SK-N-SH (cell line): ENCODE measurements at regions not wholly inside any gene's neighbourhood (a gene's known extent, or its start where the extent isn't known, plus 50 kb on each side); places are given as distances from the start of the nearest gene placed in this dataset.

Source experiments
- CTCF ChIA-PET: fragments of 300-600, 350-600 bp; formaldehyde crosslinking; extraction: SDS; loops from one replicate; lab custom pipeline; 2021; lab: Yijun Ruan, JAX
- POLR2A ChIA-PET: fragments of 350-600 bp; sonication (Branson Sonifier 250); formaldehyde crosslinking; extraction: SDS; loops from one replicate; lab custom pipeline; 2020; ENCODE audit warnings: antibody characterized with exemption, inconsistent platforms; lab: Yijun Ruan, JAX
- DNase-seq: peaks from one replicate; pipeline ENCODE4 v3.0.0; 2012
- H2AFZ ChIP-seq: fragments of 200-600 bp; sonication (generic); 2 replicates; pipeline ENCODE4 v1.8.1; 2016; ENCODE audit warnings: antibody characterized with exemption, mild to moderate bottlenecking, low read depth
- H3F3A ChIP-seq: fragments of 200-600 bp; sonication (generic); replicated peaks from 2 replicates; pipeline ENCODE3; 2016; ENCODE audit warnings: antibody characterized with exemption, mild to moderate bottlenecking; ENCODE audit not compliant: insufficient read depth
- H3K27ac ChIP-seq, 2 experiments: fragments of 200-500 bp in 1 of 2; fragments of 200-600 bp in 1 of 2; sonication (Bioruptor generic) in 1 of 2; sonication (generic), shearing (Covaris generic) in 1 of 2; 2 replicates each; pipeline versions ENCODE4 v1.5.1 to v1.6.1; 2014 to 2016; ENCODE audit warnings: low read depth in 2 of 2, inconsistent platforms in 1 of 2, low read length in 1 of 2, mild to moderate bottlenecking in 1 of 2, mixed read lengths in 1 of 2
- H3K27me3 ChIP-seq: fragments of 200-600 bp; sonication (generic), shearing (Covaris generic); 2 replicates; pipeline ENCODE4 v1.6.1; 2016; ENCODE audit warnings: mixed run types; ENCODE audit not compliant: insufficient read depth
- H3K36me3 ChIP-seq, 2 experiments: fragments of 200-500 bp in 1 of 2; fragments of 200-600 bp in 1 of 2; sonication (Bioruptor generic) in 1 of 2; sonication (generic) in 1 of 2; replicated peaks in 1 of 2; 2 replicates each; pipeline versions ENCODE3 to v1.5.1; 2014 to 2016; ENCODE audit warnings: low read length in 1 of 2, mild to moderate bottlenecking in 1 of 2; ENCODE audit not compliant: insufficient read depth in 2 of 2, control insufficient read depth in 1 of 2
- H3K4me1 ChIP-seq, 2 experiments: fragments of 200-500 bp in 1 of 2; fragments of 200-600 bp in 1 of 2; sonication (Bioruptor generic) in 1 of 2; sonication (generic), shearing (Covaris generic) in 1 of 2; 2 replicates each; pipeline versions ENCODE4 v1.5.1 to v1.6.1; 2014 to 2016; ENCODE audit warnings: low read depth in 1 of 2, low read length in 1 of 2, mixed run types in 1 of 2; ENCODE audit not compliant: insufficient read depth in 2 of 2, control insufficient read depth in 1 of 2
- H3K4me2 ChIP-seq: fragments of 200-600 bp; sonication (generic), shearing (Covaris generic); 2 replicates; pipeline ENCODE4 v1.6.1; 2017; ENCODE audit warnings: mixed run types
- H3K4me3 ChIP-seq, 2 experiments: fragments of 200-500 bp in 1 of 2; fragments of 200-600 bp in 1 of 2; sonication (Bioruptor generic) in 1 of 2; sonication (generic), shearing (Covaris generic) in 1 of 2; 2 replicates each; pipeline versions ENCODE4 v1.5.1 to v1.8.1; 2014 to 2016; ENCODE audit warnings: low read depth in 2 of 2, inconsistent platforms in 1 of 2, low read length in 1 of 2, mild to moderate bottlenecking in 1 of 2, mixed read lengths in 1 of 2, moderate library complexity in 1 of 2
- H3K79me2 ChIP-seq: fragments of 200-600 bp; sonication (generic); 2 replicates; pipeline ENCODE4 v1.8.1; 2017; ENCODE audit warnings: mild to moderate bottlenecking; ENCODE audit not compliant: insufficient read depth
- H3K9ac ChIP-seq: fragments of 200-600 bp; sonication (generic); 2 replicates; pipeline ENCODE4 v1.6.1; 2017; ENCODE audit warnings: mixed run types
- H3K9me2 ChIP-seq: fragments of 200-600 bp; sonication (generic); 2 replicates; pipeline ENCODE4 v1.6.1; 2017; ENCODE audit warnings: mixed run types
- H3K9me3 ChIP-seq: fragments of 200-600 bp; sonication (generic); 2 replicates; pipeline ENCODE4 v1.6.1; 2017; ENCODE audit warnings: mixed run types, mild to moderate bottlenecking, moderate library complexity
- H4K20me1 ChIP-seq: fragments of 200-600 bp; sonication (generic); 2 replicates; pipeline ENCODE4 v1.6.1; 2017; ENCODE audit warnings: mild to moderate bottlenecking, mixed run types; ENCODE audit not compliant: insufficient read depth
- ELF1 ChIP-seq: IDR thresholded peaks from 2 replicates; pipeline ENCODE4 v1.4.0; 2012
- EP300 ChIP-seq, 2 experiments: IDR thresholded peaks; 2 replicates each; pipeline versions ENCODE4 v1.4.0 to v1.6.1; 2012; ENCODE audit warnings: borderline replicate concordance in 1 of 2, low read depth in 1 of 2, low read length in 1 of 2
- EZH2phosphoT487 ChIP-seq: fragments of 200-600 bp; sonication (generic); IDR thresholded peaks from 2 replicates; pipeline ENCODE4 v1.6.1; 2017; ENCODE audit warnings: low read depth, mixed run types, mild to moderate bottlenecking, antibody characterized with exemption, moderate library complexity, borderline replicate concordance
- FOXM1 ChIP-seq: IDR thresholded peaks from 2 replicates; pipeline ENCODE4 v1.4.0; 2012; ENCODE audit warnings: low read depth, mild to moderate bottlenecking
- MEF2A ChIP-seq: IDR thresholded peaks from 2 replicates; pipeline ENCODE4 v1.4.0; 2012; ENCODE audit warnings: low read depth, borderline replicate concordance
- RXRA ChIP-seq: IDR thresholded peaks from 2 replicates; pipeline ENCODE4 v1.4.0; 2012; ENCODE audit warnings: low read depth, mild to moderate bottlenecking, borderline replicate concordance
- SIN3A ChIP-seq: IDR thresholded peaks from 2 replicates; pipeline ENCODE4 v1.6.1; 2012; ENCODE audit warnings: low read depth, mild to moderate bottlenecking, low read length, moderate library complexity, borderline replicate concordance
- TAF1 ChIP-seq: IDR thresholded peaks from 2 replicates; pipeline ENCODE4 v1.6.1; 2012; ENCODE audit warnings: low read depth, mild to moderate bottlenecking, low read length, moderate library complexity, borderline replicate concordance
- YY1 ChIP-seq: IDR thresholded peaks from 2 replicates; pipeline ENCODE4 v1.4.0; 2012; ENCODE audit warnings: low read depth, mild to moderate bottlenecking
- whole genome bisulfite sequencing: methylation state at CpG from one replicate; pipeline ENCODE4 v1.1.6; 2017; ENCODE audit warnings: low lambda C conversion rate; 5-methylcytosine and 5-hydroxymethylcytosine counted together
- TF ChIP-seq, protein P1 (sequence below): IDR thresholded peaks from 2 replicates; pipeline ENCODE4 v1.6.1; 2012; ENCODE audit warnings: mild to moderate bottlenecking, low read depth, low read length, moderate library complexity

DNA sequence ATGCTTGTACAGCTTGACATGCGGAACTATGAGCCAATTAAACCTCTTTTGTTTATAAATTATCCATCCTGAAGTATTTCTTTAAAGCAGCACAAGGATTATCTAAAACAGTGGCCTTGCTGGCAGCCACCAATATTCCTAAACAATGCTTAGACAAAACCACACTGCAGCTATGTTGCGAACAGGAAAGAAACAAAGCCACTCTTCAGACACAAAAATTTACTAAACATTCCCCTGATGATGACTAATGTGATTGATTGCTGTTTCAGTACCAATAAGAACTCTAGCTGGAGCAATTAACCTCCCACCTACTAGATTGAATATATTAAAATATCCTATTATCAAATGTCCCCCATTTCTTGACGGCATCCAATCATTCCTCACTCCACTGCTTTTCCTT, 325.8 kb upstream of the REG3G start (continued):
- TF ChIP-seq FOXM1 = no peak
- TF ChIP-seq, protein P1, sequence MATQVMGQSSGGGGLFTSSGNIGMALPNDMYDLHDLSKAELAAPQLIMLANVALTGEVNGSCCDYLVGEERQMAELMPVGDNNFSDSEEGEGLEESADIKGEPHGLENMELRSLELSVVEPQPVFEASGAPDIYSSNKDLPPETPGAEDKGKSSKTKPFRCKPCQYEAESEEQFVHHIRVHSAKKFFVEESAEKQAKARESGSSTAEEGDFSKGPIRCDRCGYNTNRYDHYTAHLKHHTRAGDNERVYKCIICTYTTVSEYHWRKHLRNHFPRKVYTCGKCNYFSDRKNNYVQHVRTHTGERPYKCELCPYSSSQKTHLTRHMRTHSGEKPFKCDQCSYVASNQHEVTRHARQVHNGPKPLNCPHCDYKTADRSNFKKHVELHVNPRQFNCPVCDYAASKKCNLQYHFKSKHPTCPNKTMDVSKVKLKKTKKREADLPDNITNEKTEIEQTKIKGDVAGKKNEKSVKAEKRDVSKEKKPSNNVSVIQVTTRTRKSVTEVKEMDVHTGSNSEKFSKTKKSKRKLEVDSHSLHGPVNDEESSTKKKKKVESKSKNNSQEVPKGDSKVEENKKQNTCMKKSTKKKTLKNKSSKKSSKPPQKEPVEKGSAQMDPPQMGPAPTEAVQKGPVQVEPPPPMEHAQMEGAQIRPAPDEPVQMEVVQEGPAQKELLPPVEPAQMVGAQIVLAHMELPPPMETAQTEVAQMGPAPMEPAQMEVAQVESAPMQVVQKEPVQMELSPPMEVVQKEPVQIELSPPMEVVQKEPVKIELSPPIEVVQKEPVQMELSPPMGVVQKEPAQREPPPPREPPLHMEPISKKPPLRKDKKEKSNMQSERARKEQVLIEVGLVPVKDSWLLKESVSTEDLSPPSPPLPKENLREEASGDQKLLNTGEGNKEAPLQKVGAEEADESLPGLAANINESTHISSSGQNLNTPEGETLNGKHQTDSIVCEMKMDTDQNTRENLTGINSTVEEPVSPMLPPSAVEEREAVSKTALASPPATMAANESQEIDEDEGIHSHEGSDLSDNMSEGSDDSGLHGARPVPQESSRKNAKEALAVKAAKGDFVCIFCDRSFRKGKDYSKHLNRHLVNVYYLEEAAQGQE = no peak
- no peak for TF ChIP-seq TAF1
- TF ChIP-seq SIN3A = no peak

GRCh38 chr2:78701546-78701945, 324.0 kb upstream of the REG3G start:
- no peak for TF ChIP-seq EZH2phosphoT487
- no peak for TF ChIP-seq ELF1
- TF ChIP-seq YY1 = no peak
- no peak for TF ChIP-seq MEF2A
- no peak for TF ChIP-seq FOXM1
- no peak for TF ChIP-seq RXRA
- TF ChIP-seq EP300 (IDR thresholded peaks at IDR 0.05; ENCODE audit: borderline replicate concordance in 1 of 2, low read depth in 1 of 2, low read length in 1 of 2) = no peak
- no peaks in the 10 kb centered on the region for H3K79me2 ChIP-seq
- H3F3A ChIP-seq = no peaks in the 10 kb centered on the region
- DNase-seq = no peak
- ChIA-PET POLR2A (no interaction called here), CTCF (no interaction called here)
- H3K27me3 ChIP-seq = no peaks in the 10 kb centered on the region
- no peak overlapping the region for H3K9ac ChIP-seq
- no peak overlapping the region for H3K4me3 ChIP-seq
- 57% methylated on average over 20 of the region's 21 CpGs for WGBS
- no peaks in the 10 kb centered on the region for H3K9me2 ChIP-seq
- no peak overlapping the region for H3K27ac ChIP-seq
- H4K20me1 ChIP-seq = no peaks in the 10 kb centered on the region
- H2AFZ ChIP-seq = no peak overlapping the region
- no peaks in the 10 kb centered on the region for H3K4me1 ChIP-seq
- no peak overlapping the region for H3K4me2 ChIP-seq
- no peaks in the 10 kb centered on the region for H3K9me3 ChIP-seq
- no peaks in the 10 kb centered on the region for H3K36me3 ChIP-seq

- no peaks in the 10 kb centered on the region for H3K9me3 ChIP-seq
- ChIA-PET CTCF (no interaction called here), POLR2A (no interaction called here)
- H3K27me3 ChIP-seq = no peaks in the 10 kb centered on the region
- no peak overlapping the region for H2AFZ ChIP-seq
- H4K20me1 ChIP-seq = no peaks in the 10 kb centered on the region
- no peaks in the 10 kb centered on the region for H3F3A ChIP-seq
- no peaks in the 10 kb centered on the region for H3K4me1 ChIP-seq
- no peak overlapping the region for H3K9ac ChIP-seq
- H3K79me2 ChIP-seq = no peaks in the 10 kb centered on the region
- H3K4me2 ChIP-seq = no peak overlapping the region
- H3K4me3 ChIP-seq = no peak overlapping the region
- no peaks in the 10 kb centered on the region for H3K36me3 ChIP-seq
- DNase-seq = no peak
- TF ChIP-seq TAF1 = no peak
- H3K9me2 ChIP-seq = no peaks in the 10 kb centered on the region
- H3K27ac ChIP-seq = no peak overlapping the region
Measured at GRCh38 chr2:78707776-78708386, 317.6 kb upstream of the REG3G start.
